ENCODE measurements at regions not wholly inside any gene's neighbourhood (a gene's known extent, or its start where the extent isn't known, plus 50 kb on each side); places are given as distances from the start of the nearest gene placed in this dataset.

GRCh38 chr5:56471707-56472106 is 238.6 kb upstream of the ANKRD55 start:
- Histone ChIP-seq H3K27ac (ENCODE audit: low read length) (no peak overlapping the region), H3K9me3 (no peaks in the 10 kb centered on the region), H3K4me1 (ENCODE audit: control insufficient read depth in 1 of 2, extremely low read depth in 1 of 2, insufficient read depth in 2 of 2, low read length in 2 of 2) (peaks cover 0 to 3% of the 10 kb centered on the region in 2 experiments), H3K4me3 (ENCODE audit: control insufficient read depth in 1 of 2, extremely low read depth in 1 of 2, low read length in 1 of 2) (no peak overlapping the region), H3K27me3 (replicated peaks in 1 of 2; ENCODE audit: control insufficient read depth in 2 of 2, extremely low read depth in 1 of 2, insufficient read depth in 2 of 2, low read length in 1 of 2) (no peaks in the 10 kb centered on the region), H3K36me3 (ENCODE audit: control insufficient read depth in 2 of 2, extremely low read depth in 1 of 2, insufficient read depth in 1 of 2, low read length in 1 of 2) (no peaks in the 10 kb centered on the region)
- Mint-ChIP-seq H3K27ac (no peak overlapping the region), H3K27me3 (no peaks in the 10 kb centered on the region), H3K4me1 (peaks cover 0 to 11% (median 9%) of the 10 kb centered on the region in 3 donors), H3K36me3 (peaks cover 3% of the 10 kb centered on the region), H3K4me3 (no peak overlapping the region), H3K9me3 (no peaks in the 10 kb centered on the region)
- CTCF ChIA-PET: no interaction called here
- no peak for ATAC-seq (replicated peaks in 1 of 4)
- POLR2A ChIA-PET: no interaction called here
- WGBS (ENCODE audit: insufficient coverage): 100% methylated on average over 2 of the region's 2 CpGs
- DNase-seq: no peak

GRCh38 chr5:56470007-56470406 is 236.9 kb upstream of the ANKRD55 start:
- H3K4me1 ChIP-seq (ENCODE audit: control insufficient read depth in 1 of 2, extremely low read depth in 1 of 2, insufficient read depth in 2 of 2, low read length in 2 of 2): peaks cover 0 to 1% of the 10 kb centered on the region in 2 experiments
- ChIA-PET CTCF (no interaction called here), POLR2A (no interaction called here)
- WGBS (ENCODE audit: insufficient coverage): 84% methylated on average over 6 of the region's 7 CpGs
- no peak overlapping the region for H3K27ac Mint-ChIP-seq
- H3K4me3 Mint-ChIP-seq: no peak overlapping the region
- peaks cover 0 to 6% (median 4%) of the 10 kb centered on the region in 3 donors for H3K4me1 Mint-ChIP-seq
- H3K27me3 ChIP-seq (replicated peaks in 1 of 2; ENCODE audit: control insufficient read depth in 2 of 2, extremely low read depth in 1 of 2, insufficient read depth in 2 of 2, low read length in 1 of 2): no peaks in the 10 kb centered on the region
- no peaks in the 10 kb centered on the region for H3K9me3 Mint-ChIP-seq
- ATAC-seq (replicated peaks in 1 of 4) (no peak), DNase-seq (no peak)
- H3K36me3 Mint-ChIP-seq: peaks cover 9% of the 10 kb centered on the region
- no peaks in the 10 kb centered on the region for H3K27me3 Mint-ChIP-seq
- no peaks in the 10 kb centered on the region for H3K36me3 ChIP-seq (ENCODE audit: control insufficient read depth in 2 of 2, extremely low read depth in 1 of 2, insufficient read depth in 1 of 2, low read length in 1 of 2)
- no peaks in the 10 kb centered on the region for H3K9me3 ChIP-seq
- H3K27ac ChIP-seq (ENCODE audit: low read length): no peak overlapping the region
- no peak overlapping the region for H3K4me3 ChIP-seq (ENCODE audit: control insufficient read depth in 1 of 2, extremely low read depth in 1 of 2, low read length in 1 of 2)

GRCh38 chr5:56468277-56468676 is 235.1 kb upstream of the ANKRD55 start:
- ATAC-seq (replicated peaks in 1 of 4) (no peak), DNase-seq (no peak)
- Mint-ChIP-seq H3K4me3 (no peak overlapping the region), H3K27me3 (no peaks in the 10 kb centered on the region), H3K9me3 (no peaks in the 10 kb centered on the region), H3K36me3 (peaks cover 12% of the 10 kb centered on the region), H3K4me1 (peaks cover 0 to 6% (median 4%) of the 10 kb centered on the region in 3 donors), H3K27ac (no peak overlapping the region)
- H3K4me3 ChIP-seq (ENCODE audit: control insufficient read depth in 1 of 2, extremely low read depth in 1 of 2, low read length in 1 of 2): no peak overlapping the region
- H3K27ac ChIP-seq (ENCODE audit: low read length): no peak overlapping the region
- CTCF ChIA-PET: no interaction called here
- no CpG with 5 or more reads among the region's 3 CpGs for WGBS (ENCODE audit: insufficient coverage)
- no peaks in the 10 kb centered on the region for H3K27me3 ChIP-seq (replicated peaks in 1 of 2; ENCODE audit: control insufficient read depth in 2 of 2, extremely low read depth in 1 of 2, insufficient read depth in 2 of 2, low read length in 1 of 2)
- H3K36me3 ChIP-seq (ENCODE audit: control insufficient read depth in 2 of 2, extremely low read depth in 1 of 2, insufficient read depth in 1 of 2, low read length in 1 of 2): no peaks in the 10 kb centered on the region
- H3K9me3 ChIP-seq: no peaks in the 10 kb centered on the region
- peaks cover 0 to 2% of the 10 kb centered on the region in 2 experiments for H3K4me1 ChIP-seq (ENCODE audit: control insufficient read depth in 1 of 2, extremely low read depth in 1 of 2, insufficient read depth in 2 of 2, low read length in 2 of 2)
- POLR2A ChIA-PET: interaction anchor here in 1 of 2 donors (0.8 kb wide), 1 partner anchor 202 kb away, joined by 7 read pairs; no protein-coding TSS in a partner anchor

GRCh38 chr5:56467176-56467717 is 234.1 kb upstream of the ANKRD55 start:
- Mint-ChIP-seq H3K4me3 (no peak overlapping the region), H3K27ac (no peak overlapping the region), H3K27me3 (no peaks in the 10 kb centered on the region), H3K9me3 (no peaks in the 10 kb centered on the region), H3K4me1 (peaks cover 0 to 6% (median 4%) of the 10 kb centered on the region in 3 donors), H3K36me3 (peaks cover 12% of the 10 kb centered on the region)
- no peak for ATAC-seq (replicated peaks in 1 of 4)
- no peak for DNase-seq
- ChIA-PET CTCF (interaction anchor here (0.6 to 0.9 kb wide), 2 partner anchors 49 to 359 kb away, joined by 3 read pairs; no protein-coding TSS in a partner anchor), POLR2A (interaction anchor here in 1 of 2 donors (0.8 kb wide), 1 partner anchor 203 kb away, joined by 7 read pairs; no protein-coding TSS in a partner anchor)
- no peak overlapping the region for H3K4me3 ChIP-seq (ENCODE audit: control insufficient read depth in 1 of 2, extremely low read depth in 1 of 2, low read length in 1 of 2)
- H3K4me1 ChIP-seq (ENCODE audit: control insufficient read depth in 1 of 2, extremely low read depth in 1 of 2, insufficient read depth in 2 of 2, low read length in 2 of 2): peaks cover 0 to 2% of the 10 kb centered on the region in 2 experiments
- H3K36me3 ChIP-seq (ENCODE audit: control insufficient read depth in 2 of 2, extremely low read depth in 1 of 2, insufficient read depth in 1 of 2, low read length in 1 of 2): no peaks in the 10 kb centered on the region
- no peak overlapping the region for H3K27ac ChIP-seq (ENCODE audit: low read length)
- H3K27me3 ChIP-seq (replicated peaks in 1 of 2; ENCODE audit: control insufficient read depth in 2 of 2, extremely low read depth in 1 of 2, insufficient read depth in 2 of 2, low read length in 1 of 2): no peaks in the 10 kb centered on the region
- no peaks in the 10 kb centered on the region for H3K9me3 ChIP-seq
- WGBS (ENCODE audit: insufficient coverage): 83% methylated on average over 2 of the region's 5 CpGs

- POLR2A ChIA-PET: no interaction called here
- Histone ChIP-seq H3K4me1 (ENCODE audit: control insufficient read depth in 1 of 2, extremely low read depth in 1 of 2, insufficient read depth in 2 of 2, low read length in 2 of 2) (peaks cover 0 to 2% of the 10 kb centered on the region in 2 experiments), H3K27me3 (replicated peaks in 1 of 2; ENCODE audit: control insufficient read depth in 2 of 2, extremely low read depth in 1 of 2, insufficient read depth in 2 of 2, low read length in 1 of 2) (no peaks in the 10 kb centered on the region), H3K4me3 (ENCODE audit: control insufficient read depth in 1 of 2, extremely low read depth in 1 of 2, low read length in 1 of 2) (no peak overlapping the region), H3K27ac (ENCODE audit: low read length) (no peak overlapping the region), H3K9me3 (no peaks in the 10 kb centered on the region), H3K36me3 (ENCODE audit: control insufficient read depth in 2 of 2, extremely low read depth in 1 of 2, insufficient read depth in 1 of 2, low read length in 1 of 2) (no peaks in the 10 kb centered on the region)
- Mint-ChIP-seq H3K9me3 (no peaks in the 10 kb centered on the region), H3K27ac (no peak overlapping the region), H3K36me3 (peaks cover 12% of the 10 kb centered on the region), H3K4me1 (peaks cover 0 to 6% (median 4%) of the 10 kb centered on the region in 3 donors), H3K4me3 (no peak overlapping the region), H3K27me3 (no peaks in the 10 kb centered on the region)
- WGBS (ENCODE audit: insufficient coverage): 94% methylated on average over 6 of the region's 7 CpGs
- CTCF ChIA-PET: no interaction called here
- ATAC-seq (replicated peaks in 1 of 4) (no peak), DNase-seq (no peak)
Observed at GRCh38 chr5:56466136-56466816, 233.1 kb upstream of the ANKRD55 start.

- Mint-ChIP-seq H3K4me3 (no peak overlapping the region), H3K27ac (no peak overlapping the region), H3K4me1 (peaks cover 0 to 6% (median 4%) of the 10 kb centered on the region in 3 donors), H3K27me3 (no peaks in the 10 kb centered on the region), H3K36me3 (peaks cover 12% of the 10 kb centered on the region), H3K9me3 (no peaks in the 10 kb centered on the region)
- ChIA-PET CTCF (no interaction called here), POLR2A (no interaction called here)
- Histone ChIP-seq H3K27ac (ENCODE audit: low read length) (no peak overlapping the region), H3K36me3 (ENCODE audit: control insufficient read depth in 2 of 2, extremely low read depth in 1 of 2, insufficient read depth in 1 of 2, low read length in 1 of 2) (no peaks in the 10 kb centered on the region), H3K4me1 (ENCODE audit: control insufficient read depth in 1 of 2, extremely low read depth in 1 of 2, insufficient read depth in 2 of 2, low read length in 2 of 2) (peaks cover 0 to 2% of the 10 kb centered on the region in 2 experiments), H3K27me3 (replicated peaks in 1 of 2; ENCODE audit: control insufficient read depth in 2 of 2, extremely low read depth in 1 of 2, insufficient read depth in 2 of 2, low read length in 1 of 2) (no peaks in the 10 kb centered on the region), H3K9me3 (no peaks in the 10 kb centered on the region), H3K4me3 (ENCODE audit: control insufficient read depth in 1 of 2, extremely low read depth in 1 of 2, low read length in 1 of 2) (no peak overlapping the region)
- no peak for DNase-seq
- 100% methylated on average over 1 of the region's 2 CpGs for WGBS (ENCODE audit: insufficient coverage)
- no peak for ATAC-seq (replicated peaks in 1 of 4)
Observed at GRCh38 chr5:56465769-56466135, 232.6 kb upstream of the ANKRD55 start.
